ENCODE measurements at regions not wholly inside any gene's neighbourhood (a gene's known extent, or its start where the extent isn't known, plus 50 kb on each side); places are given as distances from the start of the nearest gene placed in this dataset.

DNA sequence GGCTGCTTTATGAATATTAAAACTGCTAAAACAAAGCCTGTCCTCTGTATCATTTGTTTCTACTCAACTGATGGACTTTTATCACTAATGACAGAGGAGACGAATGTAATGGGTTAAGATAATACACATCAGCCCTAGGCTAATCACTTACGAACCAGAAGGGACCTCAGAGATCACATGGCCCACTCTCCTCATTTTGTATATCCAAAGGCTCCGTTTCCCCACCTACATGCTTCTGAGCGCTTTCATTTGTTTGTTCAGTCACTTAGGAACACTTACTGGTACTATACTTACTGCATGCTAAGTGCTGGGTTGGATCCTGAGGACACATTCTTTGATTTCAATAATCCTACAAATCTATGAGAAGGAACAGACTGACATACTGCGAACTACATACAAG lies 169.3 kb downstream of the CEP135 start:
- H3K36me3 ChIP-seq (ENCODE audit: control insufficient read depth in 1 of 2, insufficient read depth in 2 of 2, low read length in 2 of 2): no peaks in the 10 kb centered on the region
- RAD21 ChIA-PET (ENCODE audit: low non-redundant PET in 1 of 2, low total read pairs in 2 of 2, uncharacterized antibody in 2 of 2, unreplicated experiment in 2 of 2): no interaction called here
- no peaks in the 10 kb centered on the region for H3K79me2 ChIP-seq (ENCODE audit: insufficient read depth, low read length)
- no peak for DNase-seq (ENCODE audit: low read depth, low spot score)
- POLR2A ChIA-PET: no interaction called here
- no peaks in the 10 kb centered on the region for H3K9me3 ChIP-seq (ENCODE audit: control insufficient read depth in 1 of 2, insufficient read depth in 1 of 2, low read depth in 1 of 2, low read length in 2 of 2)
- intact Hi-C loops (cut with micrococcal nuclease): no loop called here
- H3K4me1 ChIP-seq (ENCODE audit: control insufficient read depth in 1 of 2, insufficient read depth in 2 of 2, low read length in 2 of 2): no peaks in the 10 kb centered on the region
- no peaks in the 10 kb centered on the region for H3K9me2 ChIP-seq (ENCODE audit: insufficient read depth)
- no peak overlapping the region for H2AFZ ChIP-seq (ENCODE audit: low read depth, low read length, poor library complexity, severe bottlenecking)
- CTCF ChIA-PET: no interaction called here
- TF ChIP-seq EZH2phosphoT487 (IDR thresholded peaks at IDR 0.05; ENCODE audit: borderline replicate concordance) (no peak), SIN3A (IDR thresholded peaks at IDR 0.05; ENCODE audit: low read depth) (no peak), FOSL1 (IDR thresholded peaks at IDR 0.05; ENCODE audit: low read depth) (no peak), ZNF274 (IDR thresholded peaks at IDR 0.05; ENCODE audit: low read depth, low read length) (no peak), TCF7L2 (IDR thresholded peaks at IDR 0.05; ENCODE audit: borderline replicate concordance, extremely low read depth, insufficient read depth, insufficient read length) (no peak), JUND (IDR thresholded peaks at IDR 0.05) (no peak), POLR2A (IDR thresholded peaks at IDR 0.05; ENCODE audit: borderline replicate concordance, extremely low read depth, insufficient read depth, insufficient read length) (no peak), SRF (IDR thresholded peaks at IDR 0.05; ENCODE audit: low read depth) (no peak), EGR1 (IDR thresholded peaks at IDR 0.05; ENCODE audit: low read depth) (no peak), ELF1 (IDR thresholded peaks at IDR 0.05; ENCODE audit: borderline replicate concordance, low read depth) (no peak), CEBPB (IDR thresholded peaks at IDR 0.05; ENCODE audit: low read depth) (no peak), YY1 (IDR thresholded peaks at IDR 0.05; ENCODE audit: extremely low read depth, insufficient replicate concordance, low read depth, low read length) (no peak), CBX3 (IDR thresholded peaks at IDR 0.05; ENCODE audit: low read depth) (no peak)
- TF ChIP-seq, protein P1, sequence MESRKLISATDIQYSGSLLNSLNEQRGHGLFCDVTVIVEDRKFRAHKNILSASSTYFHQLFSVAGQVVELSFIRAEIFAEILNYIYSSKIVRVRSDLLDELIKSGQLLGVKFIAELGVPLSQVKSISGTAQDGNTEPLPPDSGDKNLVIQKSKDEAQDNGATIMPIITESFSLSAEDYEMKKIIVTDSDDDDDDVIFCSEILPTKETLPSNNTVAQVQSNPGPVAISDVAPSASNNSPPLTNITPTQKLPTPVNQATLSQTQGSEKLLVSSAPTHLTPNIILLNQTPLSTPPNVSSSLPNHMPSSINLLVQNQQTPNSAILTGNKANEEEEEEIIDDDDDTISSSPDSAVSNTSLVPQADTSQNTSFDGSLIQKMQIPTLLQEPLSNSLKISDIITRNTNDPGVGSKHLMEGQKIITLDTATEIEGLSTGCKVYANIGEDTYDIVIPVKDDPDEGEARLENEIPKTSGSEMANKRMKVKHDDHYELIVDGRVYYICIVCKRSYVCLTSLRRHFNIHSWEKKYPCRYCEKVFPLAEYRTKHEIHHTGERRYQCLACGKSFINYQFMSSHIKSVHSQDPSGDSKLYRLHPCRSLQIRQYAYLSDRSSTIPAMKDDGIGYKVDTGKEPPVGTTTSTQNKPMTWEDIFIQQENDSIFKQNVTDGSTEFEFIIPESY (IDR thresholded peaks at IDR 0.05; ENCODE audit: extremely low read depth, insufficient replicate concordance, low read length): no peak
- TF ChIP-seq, protein P2, sequence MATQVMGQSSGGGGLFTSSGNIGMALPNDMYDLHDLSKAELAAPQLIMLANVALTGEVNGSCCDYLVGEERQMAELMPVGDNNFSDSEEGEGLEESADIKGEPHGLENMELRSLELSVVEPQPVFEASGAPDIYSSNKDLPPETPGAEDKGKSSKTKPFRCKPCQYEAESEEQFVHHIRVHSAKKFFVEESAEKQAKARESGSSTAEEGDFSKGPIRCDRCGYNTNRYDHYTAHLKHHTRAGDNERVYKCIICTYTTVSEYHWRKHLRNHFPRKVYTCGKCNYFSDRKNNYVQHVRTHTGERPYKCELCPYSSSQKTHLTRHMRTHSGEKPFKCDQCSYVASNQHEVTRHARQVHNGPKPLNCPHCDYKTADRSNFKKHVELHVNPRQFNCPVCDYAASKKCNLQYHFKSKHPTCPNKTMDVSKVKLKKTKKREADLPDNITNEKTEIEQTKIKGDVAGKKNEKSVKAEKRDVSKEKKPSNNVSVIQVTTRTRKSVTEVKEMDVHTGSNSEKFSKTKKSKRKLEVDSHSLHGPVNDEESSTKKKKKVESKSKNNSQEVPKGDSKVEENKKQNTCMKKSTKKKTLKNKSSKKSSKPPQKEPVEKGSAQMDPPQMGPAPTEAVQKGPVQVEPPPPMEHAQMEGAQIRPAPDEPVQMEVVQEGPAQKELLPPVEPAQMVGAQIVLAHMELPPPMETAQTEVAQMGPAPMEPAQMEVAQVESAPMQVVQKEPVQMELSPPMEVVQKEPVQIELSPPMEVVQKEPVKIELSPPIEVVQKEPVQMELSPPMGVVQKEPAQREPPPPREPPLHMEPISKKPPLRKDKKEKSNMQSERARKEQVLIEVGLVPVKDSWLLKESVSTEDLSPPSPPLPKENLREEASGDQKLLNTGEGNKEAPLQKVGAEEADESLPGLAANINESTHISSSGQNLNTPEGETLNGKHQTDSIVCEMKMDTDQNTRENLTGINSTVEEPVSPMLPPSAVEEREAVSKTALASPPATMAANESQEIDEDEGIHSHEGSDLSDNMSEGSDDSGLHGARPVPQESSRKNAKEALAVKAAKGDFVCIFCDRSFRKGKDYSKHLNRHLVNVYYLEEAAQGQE (IDR thresholded peaks at IDR 0.05; ENCODE audit: low read depth): no peak
- TF ChIP-seq, protein P3, sequence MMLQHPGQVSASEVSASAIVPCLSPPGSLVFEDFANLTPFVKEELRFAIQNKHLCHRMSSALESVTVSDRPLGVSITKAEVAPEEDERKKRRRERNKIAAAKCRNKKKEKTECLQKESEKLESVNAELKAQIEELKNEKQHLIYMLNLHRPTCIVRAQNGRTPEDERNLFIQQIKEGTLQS (IDR thresholded peaks at IDR 0.05): no peak
- TF ChIP-seq, protein P4, sequence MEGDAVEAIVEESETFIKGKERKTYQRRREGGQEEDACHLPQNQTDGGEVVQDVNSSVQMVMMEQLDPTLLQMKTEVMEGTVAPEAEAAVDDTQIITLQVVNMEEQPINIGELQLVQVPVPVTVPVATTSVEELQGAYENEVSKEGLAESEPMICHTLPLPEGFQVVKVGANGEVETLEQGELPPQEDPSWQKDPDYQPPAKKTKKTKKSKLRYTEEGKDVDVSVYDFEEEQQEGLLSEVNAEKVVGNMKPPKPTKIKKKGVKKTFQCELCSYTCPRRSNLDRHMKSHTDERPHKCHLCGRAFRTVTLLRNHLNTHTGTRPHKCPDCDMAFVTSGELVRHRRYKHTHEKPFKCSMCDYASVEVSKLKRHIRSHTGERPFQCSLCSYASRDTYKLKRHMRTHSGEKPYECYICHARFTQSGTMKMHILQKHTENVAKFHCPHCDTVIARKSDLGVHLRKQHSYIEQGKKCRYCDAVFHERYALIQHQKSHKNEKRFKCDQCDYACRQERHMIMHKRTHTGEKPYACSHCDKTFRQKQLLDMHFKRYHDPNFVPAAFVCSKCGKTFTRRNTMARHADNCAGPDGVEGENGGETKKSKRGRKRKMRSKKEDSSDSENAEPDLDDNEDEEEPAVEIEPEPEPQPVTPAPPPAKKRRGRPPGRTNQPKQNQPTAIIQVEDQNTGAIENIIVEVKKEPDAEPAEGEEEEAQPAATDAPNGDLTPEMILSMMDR (IDR thresholded peaks at IDR 0.05 in 2 of 3, conservative IDR thresholded peaks at IDR 0.05 in 1 of 3; ENCODE audit: borderline replicate concordance in 1 of 3, insufficient read depth in 1 of 3, low read depth in 2 of 3, low read length in 2 of 3): no peak
- TF ChIP-seq, protein P5, sequence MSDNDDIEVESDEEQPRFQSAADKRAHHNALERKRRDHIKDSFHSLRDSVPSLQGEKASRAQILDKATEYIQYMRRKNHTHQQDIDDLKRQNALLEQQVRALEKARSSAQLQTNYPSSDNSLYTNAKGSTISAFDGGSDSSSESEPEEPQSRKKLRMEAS (IDR thresholded peaks at IDR 0.05): no peak
- no peaks in the 10 kb centered on the region for H3K27me3 ChIP-seq (ENCODE audit: insufficient read depth, low read length)
- no peak overlapping the region for H3K4me3 ChIP-seq (replicated peaks in 1 of 2; ENCODE audit: low read depth in 1 of 2, low read length in 2 of 2)
- H4K20me1 ChIP-seq (ENCODE audit: insufficient read depth): no peaks in the 10 kb centered on the region
- no peak overlapping the region for H3K9ac ChIP-seq (ENCODE audit: low read length)
- ATAC-seq: no peak
- no peak overlapping the region for H3K4me2 ChIP-seq (ENCODE audit: low read length)
- no peak overlapping the region for H3K27ac ChIP-seq (ENCODE audit: low read depth, low read length)
- BruUV-seq (replicated peaks): no TSS peak

All from HCT116 (cell line).